Karpas-422 (cell line): ENCODE measurements at regions not wholly inside any gene's neighbourhood (a gene's known extent, or its start where the extent isn't known, plus 50 kb on each side); places are given as distances from the start of the nearest gene placed in this dataset.

Experiments used
- DNase-seq: peaks from one replicate; pipeline ENCODE4 v3.0.0-alpha.2; 2015
- H2AFZ ChIP-seq: fragments of 200-600 bp; sonication (generic); 2 replicates; pipeline ENCODE4 v1.6.1; 2014; ENCODE audit warnings: antibody characterized with exemption, low read length, mixed read lengths
- H3K27ac ChIP-seq: fragments of 200-600 bp; sonication (generic); 2 replicates; pipeline ENCODE4 v1.5.1; 2014; ENCODE audit warnings: mild to moderate bottlenecking, low read length, moderate library complexity
- H3K27me3 ChIP-seq: fragments of 200-600 bp; sonication (generic); 2 replicates; pipeline ENCODE4 v1.6.1; 2014; ENCODE audit warnings: low read length, mixed read lengths
- H3K36me3 ChIP-seq: fragments of 200-600 bp; sonication (generic); 2 replicates; pipeline ENCODE4 v1.6.1; 2014; ENCODE audit warnings: low read length, mixed read lengths; ENCODE audit not compliant: insufficient read depth
- H3K4me1 ChIP-seq: fragments of 200-600 bp; sonication (generic); 2 replicates; pipeline ENCODE4 v1.6.1; 2014; ENCODE audit warnings: mild to moderate bottlenecking, low read length, mixed read lengths
- H3K4me2 ChIP-seq: fragments of 200-600 bp; sonication (generic); 2 replicates; pipeline ENCODE4 v1.6.1; 2014; ENCODE audit warnings: low read length, low read depth, mild to moderate bottlenecking; ENCODE audit not compliant: poor library complexity, severe bottlenecking
- H3K4me3 ChIP-seq: fragments of 200-600 bp; sonication (generic); 2 replicates; pipeline ENCODE4 v1.5.1; 2014; ENCODE audit warnings: mild to moderate bottlenecking, antibody characterized with exemption, low read length, mixed read lengths
- H3K79me2 ChIP-seq: fragments of 200-600 bp; sonication (generic); 2 replicates; pipeline ENCODE4 v1.6.1; 2014; ENCODE audit warnings: mild to moderate bottlenecking, low read length, mixed read lengths
- H3K9ac ChIP-seq: fragments of 200-600 bp; sonication (generic); 2 replicates; pipeline ENCODE4 v1.6.0; 2014; ENCODE audit warnings: low read length
- H3K9me2 ChIP-seq: fragments of 200-600 bp; sonication (generic), shearing (Covaris generic); replicated peaks from 2 replicates; pipeline ENCODE4 v1.6.0; 2014; ENCODE audit warnings: mild to moderate bottlenecking, low read length, moderate library complexity; ENCODE audit not compliant: insufficient read depth
- H3K9me3 ChIP-seq: fragments of 300-700, 200-600 bp; sonication (generic); 2 replicates; pipeline ENCODE4 v1.6.1; 2014; ENCODE audit warnings: low read length, mixed read lengths
- H4K20me1 ChIP-seq: fragments of 200-600 bp; sonication (generic); 2 replicates; pipeline ENCODE4 v1.6.1; 2014; ENCODE audit warnings: mild to moderate bottlenecking, antibody characterized with exemption, low read length, low read depth; ENCODE audit not compliant: insufficient read depth

DNA sequence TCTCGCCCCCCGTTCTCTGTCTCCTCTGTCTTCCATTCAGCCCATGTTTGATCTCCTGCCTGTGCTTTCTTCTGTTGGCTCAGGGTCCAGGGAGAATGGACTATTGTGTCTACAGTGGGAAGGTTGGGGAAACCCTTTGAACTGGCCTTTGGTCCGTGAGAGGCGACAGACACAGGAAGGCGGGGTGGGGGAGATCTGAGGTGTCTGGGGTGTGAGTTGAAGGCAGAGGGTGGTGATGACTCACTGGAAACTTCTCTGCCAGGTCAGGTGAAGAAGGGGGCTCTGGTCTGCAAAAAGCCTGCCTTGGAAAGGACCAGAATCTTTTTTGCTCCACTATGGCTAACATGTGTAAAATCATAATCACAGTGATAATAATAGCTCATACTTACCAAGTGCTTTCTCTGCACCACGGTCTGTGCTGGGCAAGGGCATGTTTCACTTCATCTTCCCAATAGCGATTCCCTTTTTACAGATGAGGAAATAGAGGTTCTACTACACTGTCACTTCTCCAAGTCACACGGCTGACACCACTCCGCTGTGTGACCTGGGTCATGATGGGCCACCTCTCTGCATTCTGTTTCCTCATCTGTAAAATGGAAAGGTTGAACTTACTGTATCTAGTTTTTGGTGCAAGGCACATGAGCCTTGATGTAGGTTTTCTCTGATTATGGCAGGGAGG is 99.8 kb upstream of the ALX4 start:
- no peaks in the 10 kb centered on the region for H3K9me3 ChIP-seq
- no peaks in the 10 kb centered on the region for H3K4me1 ChIP-seq
- no peaks in the 10 kb centered on the region for H3K27me3 ChIP-seq
- no peaks in the 10 kb centered on the region for H3K79me2 ChIP-seq
- no peaks in the 10 kb centered on the region for H4K20me1 ChIP-seq
- H3K9ac ChIP-seq = no peak overlapping the region
- H3K36me3 ChIP-seq = no peaks in the 10 kb centered on the region
- H3K9me2 ChIP-seq = no peaks in the 10 kb centered on the region
- no peak overlapping the region for H3K4me3 ChIP-seq
- H3K27ac ChIP-seq = no peak overlapping the region
- no peak overlapping the region for H2AFZ ChIP-seq
- DNase-seq = no peak
- H3K4me2 ChIP-seq = no peak overlapping the region

DNA sequence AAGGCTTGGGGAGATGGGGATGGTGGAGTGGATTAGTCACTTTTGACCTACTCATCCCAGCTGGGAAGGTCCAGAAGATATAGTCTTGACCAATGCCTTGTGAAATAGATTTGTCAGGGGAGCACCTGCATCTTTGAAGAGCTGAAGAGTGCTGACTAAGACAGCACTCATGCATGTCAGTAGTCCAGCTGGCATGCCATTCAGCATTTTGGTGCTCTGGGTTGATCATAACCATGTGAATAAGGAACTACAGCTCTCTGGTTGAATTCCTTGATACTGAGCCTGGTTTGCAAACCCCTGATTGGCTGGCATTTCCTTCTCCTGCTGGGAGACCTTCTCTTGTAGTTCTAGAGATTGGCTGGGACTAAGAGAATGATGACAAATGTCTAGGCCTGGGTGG is 106.8 kb upstream of the ALX4 start:
- no peaks in the 10 kb centered on the region for H3K9me2 ChIP-seq
- H3K4me1 ChIP-seq = no peaks in the 10 kb centered on the region
- DNase-seq = no peak
- no peaks in the 10 kb centered on the region for H4K20me1 ChIP-seq
- no peak overlapping the region for H3K27ac ChIP-seq
- H3K4me3 ChIP-seq = no peak overlapping the region
- H3K27me3 ChIP-seq = no peaks in the 10 kb centered on the region
- H3K9me3 ChIP-seq = no peaks in the 10 kb centered on the region
- H3K79me2 ChIP-seq = no peaks in the 10 kb centered on the region
- H2AFZ ChIP-seq = no peak overlapping the region
- H3K9ac ChIP-seq = no peak overlapping the region
- H3K4me2 ChIP-seq = no peak overlapping the region
- H3K36me3 ChIP-seq = no peaks in the 10 kb centered on the region

DNA sequence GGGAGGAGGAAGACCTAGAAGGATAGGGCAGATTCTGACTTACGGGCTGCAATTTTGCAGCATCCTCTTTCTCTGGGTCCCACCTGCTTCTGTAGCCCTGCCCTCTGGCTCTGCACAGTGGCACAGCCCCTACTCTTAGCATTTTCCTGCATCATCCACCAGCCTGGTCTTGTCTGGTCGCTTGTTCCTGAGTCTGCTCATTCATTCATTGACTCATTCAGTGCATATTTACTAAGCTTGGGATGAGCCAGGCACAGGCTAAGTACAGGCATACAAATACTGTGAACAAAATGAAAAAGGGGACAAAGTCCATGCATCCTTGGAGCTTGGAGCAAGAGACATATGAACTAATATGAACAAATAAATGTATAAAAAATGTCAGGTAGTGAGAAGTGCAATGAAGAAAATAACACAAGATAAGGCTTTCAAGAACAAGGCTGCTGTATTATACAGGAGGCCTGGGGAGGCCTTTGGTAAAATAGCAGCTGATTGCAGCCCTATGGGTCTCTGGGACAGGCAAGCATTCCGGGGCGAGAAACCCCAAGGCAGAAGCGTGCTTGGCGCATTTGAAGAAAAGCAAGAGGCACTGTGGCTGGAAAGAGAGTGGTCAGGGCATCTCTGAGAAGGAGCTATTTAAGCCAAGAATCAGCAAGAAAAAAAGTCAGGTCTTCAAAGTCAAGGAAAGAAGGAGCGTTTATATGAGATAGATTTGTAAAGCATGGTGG is 108.0 kb upstream of the ALX4 start:
- Histone ChIP-seq H2AFZ (no peak overlapping the region), H3K4me3 (no peak overlapping the region), H3K27me3 (no peaks in the 10 kb centered on the region), H3K36me3 (no peaks in the 10 kb centered on the region), H3K9me3 (no peaks in the 10 kb centered on the region), H3K79me2 (no peaks in the 10 kb centered on the region), H3K4me1 (no peaks in the 10 kb centered on the region), H3K27ac (no peak overlapping the region), H3K9ac (no peak overlapping the region), H4K20me1 (no peaks in the 10 kb centered on the region), H3K9me2 (no peaks in the 10 kb centered on the region), H3K4me2 (no peak overlapping the region)
- DNase-seq = no peak

DNA sequence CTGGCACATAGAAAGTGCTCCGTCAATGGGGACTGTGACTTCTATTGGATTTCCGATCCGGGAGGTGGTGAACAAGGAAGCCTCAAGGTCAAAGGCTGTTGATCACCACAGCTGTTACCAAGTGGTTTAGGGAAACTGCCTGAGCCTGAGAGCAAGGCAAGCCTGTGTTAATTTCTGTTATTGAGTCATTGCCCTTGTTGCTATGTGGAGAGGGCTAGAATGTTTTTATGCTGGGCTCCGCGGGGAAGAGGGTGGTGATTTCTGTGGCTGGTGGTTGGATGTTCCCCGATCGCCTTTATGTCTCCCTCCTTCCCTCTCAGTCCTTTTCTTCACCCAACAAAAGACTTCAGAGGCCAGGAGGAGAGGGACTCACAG is 108.5 kb upstream of the ALX4 start:
- Histone ChIP-seq H3K27ac (no peak overlapping the region), H3K9ac (no peak overlapping the region), H3K79me2 (no peaks in the 10 kb centered on the region), H3K9me2 (no peaks in the 10 kb centered on the region), H3K27me3 (no peaks in the 10 kb centered on the region), H3K4me2 (no peak overlapping the region), H2AFZ (no peak overlapping the region), H3K9me3 (no peaks in the 10 kb centered on the region), H3K36me3 (no peaks in the 10 kb centered on the region), H3K4me1 (no peaks in the 10 kb centered on the region), H3K4me3 (no peak overlapping the region), H4K20me1 (no peaks in the 10 kb centered on the region)
- no peak for DNase-seq

DNA sequence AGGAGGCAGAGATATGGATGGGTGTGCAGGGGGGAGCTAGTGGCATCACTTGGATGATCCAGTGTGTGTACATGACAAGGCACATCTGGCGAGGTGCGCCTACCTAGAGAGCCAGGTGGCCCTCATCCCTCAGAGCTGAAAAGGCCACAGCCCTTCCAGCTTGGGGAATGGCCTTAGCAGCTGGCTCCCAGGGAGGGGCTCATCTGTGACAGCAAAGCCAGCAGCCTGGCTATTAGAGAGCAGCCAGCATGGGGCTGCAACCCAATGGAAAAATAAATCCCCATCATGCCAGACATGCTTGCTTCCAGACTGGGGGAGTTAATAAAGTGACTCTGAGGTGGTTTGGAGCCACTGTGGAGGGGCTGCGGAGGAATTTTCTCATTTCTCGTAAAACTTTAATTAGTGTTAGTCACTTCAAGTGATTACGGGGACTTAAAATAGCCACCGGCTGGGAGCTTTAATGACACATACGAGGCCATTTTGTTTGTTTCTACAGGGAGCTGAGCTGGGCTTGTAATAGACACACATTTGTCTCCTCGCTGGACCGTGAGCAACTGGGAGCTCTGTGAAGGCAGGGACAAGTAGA is 111.2 kb upstream of the ALX4 start:
- no peaks in the 10 kb centered on the region for H4K20me1 ChIP-seq
- H3K4me2 ChIP-seq = no peak overlapping the region
- H3K79me2 ChIP-seq = no peaks in the 10 kb centered on the region
- H3K9me3 ChIP-seq = no peaks in the 10 kb centered on the region
- DNase-seq = no peak
- H3K9me2 ChIP-seq = no peaks in the 10 kb centered on the region
- no peak overlapping the region for H3K4me3 ChIP-seq
- no peak overlapping the region for H2AFZ ChIP-seq
- H3K4me1 ChIP-seq = no peaks in the 10 kb centered on the region
- no peaks in the 10 kb centered on the region for H3K27me3 ChIP-seq
- no peak overlapping the region for H3K27ac ChIP-seq
- H3K9ac ChIP-seq = no peak overlapping the region
- no peaks in the 10 kb centered on the region for H3K36me3 ChIP-seq

DNA sequence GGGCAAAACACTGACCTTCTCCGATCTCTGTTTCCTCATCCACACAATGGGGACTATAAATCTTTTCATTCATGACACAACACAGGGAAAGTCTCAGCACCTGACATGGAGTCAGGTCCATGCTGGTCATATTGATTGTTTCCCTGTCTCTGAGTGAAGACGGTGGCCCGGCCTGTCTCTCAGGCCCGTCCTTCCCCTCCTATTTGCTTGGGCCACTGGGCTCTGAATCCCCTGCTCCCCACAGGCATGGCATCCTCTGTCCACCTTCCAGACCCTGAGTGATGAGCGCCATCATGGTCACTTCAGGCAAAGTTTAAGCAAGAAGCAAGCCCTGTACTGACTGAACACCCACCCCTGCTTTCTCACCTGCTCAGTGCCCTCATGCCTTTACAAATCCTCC is 113.3 kb upstream of the ALX4 start:
- no peak overlapping the region for H3K9ac ChIP-seq
- H3K9me3 ChIP-seq = no peaks in the 10 kb centered on the region
- no peaks in the 10 kb centered on the region for H3K27me3 ChIP-seq
- H3K9me2 ChIP-seq = no peaks in the 10 kb centered on the region
- H3K4me3 ChIP-seq = no peak overlapping the region
- H4K20me1 ChIP-seq = no peaks in the 10 kb centered on the region
- H3K79me2 ChIP-seq = no peaks in the 10 kb centered on the region
- no peak overlapping the region for H3K27ac ChIP-seq
- H3K36me3 ChIP-seq = no peaks in the 10 kb centered on the region
- H2AFZ ChIP-seq = no peak overlapping the region
- H3K4me1 ChIP-seq = no peaks in the 10 kb centered on the region
- DNase-seq = no peak
- H3K4me2 ChIP-seq = no peak overlapping the region

DNA sequence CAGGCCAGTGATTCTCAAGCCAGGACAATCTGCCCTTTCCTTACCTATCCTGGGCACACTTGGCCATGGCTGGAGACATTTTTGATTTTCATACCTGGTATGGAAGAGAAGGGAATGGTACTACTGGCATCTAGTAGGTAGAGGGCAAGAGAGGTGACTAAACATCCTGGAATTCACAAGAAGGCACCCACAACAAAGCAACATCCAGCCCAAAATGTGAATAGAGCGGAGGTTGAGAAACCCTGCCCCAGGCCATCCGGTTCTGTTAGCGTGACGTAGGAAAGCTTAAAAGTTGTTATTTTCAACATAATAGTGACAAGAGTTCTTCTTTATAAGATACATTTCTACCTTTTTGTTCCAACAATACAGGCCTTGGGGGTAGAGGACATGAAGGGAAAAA is 114.9 kb upstream of the ALX4 start:
- no peak for DNase-seq
- H2AFZ ChIP-seq = no peak overlapping the region
- H3K9me3 ChIP-seq = no peaks in the 10 kb centered on the region
- no peak overlapping the region for H3K4me2 ChIP-seq
- H3K36me3 ChIP-seq = no peaks in the 10 kb centered on the region
- no peak overlapping the region for H3K4me3 ChIP-seq
- H3K79me2 ChIP-seq = no peaks in the 10 kb centered on the region
- no peaks in the 10 kb centered on the region for H3K9me2 ChIP-seq
- no peaks in the 10 kb centered on the region for H4K20me1 ChIP-seq
- H3K27ac ChIP-seq = no peak overlapping the region
- H3K27me3 ChIP-seq = no peaks in the 10 kb centered on the region
- H3K4me1 ChIP-seq = no peaks in the 10 kb centered on the region
- no peak overlapping the region for H3K9ac ChIP-seq

DNA sequence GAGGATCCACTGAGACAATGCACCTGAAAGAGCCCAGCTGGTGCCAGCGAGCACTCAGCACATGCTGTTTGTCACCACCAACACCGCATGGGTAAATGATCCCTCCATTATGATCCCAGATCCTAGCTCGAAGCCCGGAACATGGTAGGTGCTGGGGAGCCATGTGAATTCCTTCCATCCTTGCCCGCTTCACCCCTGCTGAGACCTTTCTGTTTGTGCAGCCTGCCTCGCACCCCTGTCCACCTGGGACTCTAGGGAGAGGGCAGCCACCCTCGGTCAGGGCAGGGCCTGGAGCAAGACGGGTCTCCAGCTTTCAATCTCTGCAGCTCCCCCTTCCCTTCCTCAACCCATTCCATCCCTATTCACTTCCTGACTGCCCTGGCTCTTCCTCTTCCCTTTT is 116.2 kb upstream of the ALX4 start:
- Histone ChIP-seq H3K9me2 (no peaks in the 10 kb centered on the region), H3K27me3 (no peaks in the 10 kb centered on the region), H3K27ac (no peak overlapping the region), H3K4me3 (no peak overlapping the region), H3K4me1 (no peaks in the 10 kb centered on the region), H3K9me3 (no peaks in the 10 kb centered on the region), H3K4me2 (no peak overlapping the region), H2AFZ (no peak overlapping the region), H3K9ac (no peak overlapping the region), H3K79me2 (no peaks in the 10 kb centered on the region), H4K20me1 (no peaks in the 10 kb centered on the region), H3K36me3 (no peaks in the 10 kb centered on the region)
- no peak for DNase-seq
